ENCODE measurements at regions not wholly inside any gene's neighbourhood (a gene's known extent, or its start where the extent isn't known, plus 50 kb on each side); places are given as distances from the start of the nearest gene placed in this dataset.

DNA sequence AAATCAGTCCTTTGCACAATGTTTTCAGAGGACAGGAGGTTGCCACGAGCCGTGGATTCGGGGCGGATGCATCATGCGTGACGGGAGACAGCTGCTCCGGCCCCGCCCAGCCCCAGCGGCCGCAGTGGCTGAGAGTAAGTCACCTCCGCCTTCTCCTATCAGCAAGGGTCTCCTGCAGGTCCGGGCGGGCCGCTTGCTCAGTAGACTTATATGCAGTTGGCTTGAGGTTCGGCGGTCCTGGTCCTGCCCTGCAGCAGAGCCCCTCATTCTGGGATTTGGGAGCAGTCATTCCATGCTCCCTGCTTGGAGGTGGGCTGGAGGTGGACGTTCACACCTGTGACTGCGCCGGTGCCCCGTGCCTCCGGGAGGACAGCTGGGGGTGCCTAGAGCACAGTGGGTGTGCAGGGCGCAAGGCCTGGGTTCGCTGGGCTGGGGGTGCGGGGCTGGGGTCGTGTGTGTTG lies 86.3 kb upstream of the ADRA2C start:
- ATAC-seq = no peak
- TF ChIP-seq, protein P1, sequence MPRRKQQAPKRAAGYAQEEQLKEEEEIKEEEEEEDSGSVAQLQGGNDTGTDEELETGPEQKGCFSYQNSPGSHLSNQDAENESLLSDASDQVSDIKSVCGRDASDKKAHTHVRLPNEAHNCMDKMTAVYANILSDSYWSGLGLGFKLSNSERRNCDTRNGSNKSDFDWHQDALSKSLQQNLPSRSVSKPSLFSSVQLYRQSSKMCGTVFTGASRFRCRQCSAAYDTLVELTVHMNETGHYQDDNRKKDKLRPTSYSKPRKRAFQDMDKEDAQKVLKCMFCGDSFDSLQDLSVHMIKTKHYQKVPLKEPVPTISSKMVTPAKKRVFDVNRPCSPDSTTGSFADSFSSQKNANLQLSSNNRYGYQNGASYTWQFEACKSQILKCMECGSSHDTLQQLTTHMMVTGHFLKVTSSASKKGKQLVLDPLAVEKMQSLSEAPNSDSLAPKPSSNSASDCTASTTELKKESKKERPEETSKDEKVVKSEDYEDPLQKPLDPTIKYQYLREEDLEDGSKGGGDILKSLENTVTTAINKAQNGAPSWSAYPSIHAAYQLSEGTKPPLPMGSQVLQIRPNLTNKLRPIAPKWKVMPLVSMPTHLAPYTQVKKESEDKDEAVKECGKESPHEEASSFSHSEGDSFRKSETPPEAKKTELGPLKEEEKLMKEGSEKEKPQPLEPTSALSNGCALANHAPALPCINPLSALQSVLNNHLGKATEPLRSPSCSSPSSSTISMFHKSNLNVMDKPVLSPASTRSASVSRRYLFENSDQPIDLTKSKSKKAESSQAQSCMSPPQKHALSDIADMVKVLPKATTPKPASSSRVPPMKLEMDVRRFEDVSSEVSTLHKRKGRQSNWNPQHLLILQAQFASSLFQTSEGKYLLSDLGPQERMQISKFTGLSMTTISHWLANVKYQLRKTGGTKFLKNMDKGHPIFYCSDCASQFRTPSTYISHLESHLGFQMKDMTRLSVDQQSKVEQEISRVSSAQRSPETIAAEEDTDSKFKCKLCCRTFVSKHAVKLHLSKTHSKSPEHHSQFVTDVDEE (CRISPR knock-in tag; IDR thresholded peaks at IDR 0.05) = no peak
- TF ChIP-seq SNAI2 (CRISPR knock-in tag; IDR thresholded peaks at IDR 0.05) (no peak), ESRRG (CRISPR knock-in tag; IDR thresholded peaks at IDR 0.05) (no peak), OSR1 (CRISPR knock-in tag; IDR thresholded peaks at IDR 0.05) (no peak), TCF4 (CRISPR knock-in tag; IDR thresholded peaks at IDR 0.05; ENCODE audit: borderline replicate concordance) (no peak), TOX (CRISPR knock-in tag; IDR thresholded peaks at IDR 0.05; ENCODE audit: borderline replicate concordance) (no peak), ZNF70 (CRISPR knock-in tag; IDR thresholded peaks at IDR 0.05) (no peak), ZC3H10 (CRISPR knock-in tag; IDR thresholded peaks at IDR 0.05) (no peak), ISL1 (CRISPR knock-in tag; IDR thresholded peaks at IDR 0.05) (no peak), ZFP30 (CRISPR knock-in tag; IDR thresholded peaks at IDR 0.05) (no peak), PPARA (CRISPR knock-in tag; IDR thresholded peaks at IDR 0.05; ENCODE audit: borderline replicate concordance) (no peak), RARB (CRISPR knock-in tag; IDR thresholded peaks at IDR 0.05) (no peak), CSDC2 (CRISPR knock-in tag; IDR thresholded peaks at IDR 0.05) (no peak), ZFP3 (CRISPR knock-in tag; IDR thresholded peaks at IDR 0.05) (no peak)
- TF ChIP-seq, protein P2, sequence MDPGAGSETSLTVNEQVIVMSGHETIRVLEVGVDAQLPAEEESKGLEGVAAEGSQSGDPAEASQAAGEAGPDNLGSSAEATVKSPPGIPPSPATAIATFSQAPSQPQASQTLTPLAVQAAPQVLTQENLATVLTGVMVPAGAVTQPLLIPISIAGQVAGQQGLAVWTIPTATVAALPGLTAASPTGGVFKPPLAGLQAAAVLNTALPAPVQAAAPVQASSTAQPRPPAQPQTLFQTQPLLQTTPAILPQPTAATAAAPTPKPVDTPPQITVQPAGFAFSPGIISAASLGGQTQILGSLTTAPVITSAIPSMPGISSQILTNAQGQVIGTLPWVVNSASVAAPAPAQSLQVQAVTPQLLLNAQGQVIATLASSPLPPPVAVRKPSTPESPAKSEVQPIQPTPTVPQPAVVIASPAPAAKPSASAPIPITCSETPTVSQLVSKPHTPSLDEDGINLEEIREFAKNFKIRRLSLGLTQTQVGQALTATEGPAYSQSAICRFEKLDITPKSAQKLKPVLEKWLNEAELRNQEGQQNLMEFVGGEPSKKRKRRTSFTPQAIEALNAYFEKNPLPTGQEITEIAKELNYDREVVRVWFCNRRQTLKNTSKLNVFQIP (CRISPR knock-in tag; IDR thresholded peaks at IDR 0.05; ENCODE audit: borderline replicate concordance, low read depth) = no peak
- TF ChIP-seq, protein P3, sequence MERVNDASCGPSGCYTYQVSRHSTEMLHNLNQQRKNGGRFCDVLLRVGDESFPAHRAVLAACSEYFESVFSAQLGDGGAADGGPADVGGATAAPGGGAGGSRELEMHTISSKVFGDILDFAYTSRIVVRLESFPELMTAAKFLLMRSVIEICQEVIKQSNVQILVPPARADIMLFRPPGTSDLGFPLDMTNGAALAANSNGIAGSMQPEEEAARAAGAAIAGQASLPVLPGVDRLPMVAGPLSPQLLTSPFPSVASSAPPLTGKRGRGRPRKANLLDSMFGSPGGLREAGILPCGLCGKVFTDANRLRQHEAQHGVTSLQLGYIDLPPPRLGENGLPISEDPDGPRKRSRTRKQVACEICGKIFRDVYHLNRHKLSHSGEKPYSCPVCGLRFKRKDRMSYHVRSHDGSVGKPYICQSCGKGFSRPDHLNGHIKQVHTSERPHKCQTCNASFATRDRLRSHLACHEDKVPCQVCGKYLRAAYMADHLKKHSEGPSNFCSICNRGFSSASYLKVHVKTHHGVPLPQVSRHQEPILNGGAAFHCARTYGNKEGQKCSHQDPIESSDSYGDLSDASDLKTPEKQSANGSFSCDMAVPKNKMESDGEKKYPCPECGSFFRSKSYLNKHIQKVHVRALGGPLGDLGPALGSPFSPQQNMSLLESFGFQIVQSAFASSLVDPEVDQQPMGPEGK (CRISPR knock-in tag; IDR thresholded peaks at IDR 0.05; ENCODE audit: borderline replicate concordance) = no peak

DNA sequence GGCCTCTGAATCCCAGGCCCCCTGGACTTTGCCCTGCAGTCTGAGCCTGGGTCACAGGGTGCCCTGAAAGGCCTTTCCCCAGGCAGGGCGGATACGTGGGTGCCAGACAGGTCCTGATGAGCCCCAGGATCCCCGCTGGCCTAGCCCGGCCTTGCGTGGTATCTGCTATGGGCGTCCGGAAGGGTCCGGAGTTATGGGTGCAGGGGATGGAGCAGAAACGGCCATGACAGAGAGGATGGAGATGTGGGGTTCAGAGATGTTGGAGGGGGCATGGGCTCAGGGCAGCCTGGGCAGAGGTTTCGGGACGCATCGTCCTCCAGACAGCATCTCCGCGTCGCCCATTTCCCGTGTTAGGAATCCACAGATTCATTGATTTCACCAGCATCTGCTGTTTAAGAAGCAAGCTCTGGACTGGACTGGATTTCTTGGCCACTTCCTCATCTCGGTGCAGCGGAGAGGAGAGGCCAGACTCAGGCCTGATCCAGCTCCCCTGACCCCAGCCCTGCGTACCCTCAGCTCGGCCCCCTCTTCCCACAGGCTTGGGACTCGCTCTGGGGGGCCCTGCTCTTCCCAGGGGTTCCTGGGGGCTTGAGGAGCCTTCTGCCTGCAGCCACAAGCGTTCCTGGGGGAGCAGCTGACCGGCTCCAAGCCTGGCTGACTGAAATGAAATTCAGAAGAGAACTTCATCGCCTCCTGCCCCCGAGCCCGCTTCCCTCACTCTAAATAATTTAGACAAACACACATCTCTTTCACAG lies 86.9 kb upstream of the ADRA2C start:
- no peak for ATAC-seq
- TF ChIP-seq ARNTL (CRISPR knock-in tag; IDR thresholded peaks at IDR 0.05; ENCODE audit: borderline replicate concordance, low read depth) (no peak), TOX (CRISPR knock-in tag; IDR thresholded peaks at IDR 0.05; ENCODE audit: borderline replicate concordance) (no peak), ESRRG (CRISPR knock-in tag; IDR thresholded peaks at IDR 0.05) (no peak)
- TF ChIP-seq, protein P4, sequence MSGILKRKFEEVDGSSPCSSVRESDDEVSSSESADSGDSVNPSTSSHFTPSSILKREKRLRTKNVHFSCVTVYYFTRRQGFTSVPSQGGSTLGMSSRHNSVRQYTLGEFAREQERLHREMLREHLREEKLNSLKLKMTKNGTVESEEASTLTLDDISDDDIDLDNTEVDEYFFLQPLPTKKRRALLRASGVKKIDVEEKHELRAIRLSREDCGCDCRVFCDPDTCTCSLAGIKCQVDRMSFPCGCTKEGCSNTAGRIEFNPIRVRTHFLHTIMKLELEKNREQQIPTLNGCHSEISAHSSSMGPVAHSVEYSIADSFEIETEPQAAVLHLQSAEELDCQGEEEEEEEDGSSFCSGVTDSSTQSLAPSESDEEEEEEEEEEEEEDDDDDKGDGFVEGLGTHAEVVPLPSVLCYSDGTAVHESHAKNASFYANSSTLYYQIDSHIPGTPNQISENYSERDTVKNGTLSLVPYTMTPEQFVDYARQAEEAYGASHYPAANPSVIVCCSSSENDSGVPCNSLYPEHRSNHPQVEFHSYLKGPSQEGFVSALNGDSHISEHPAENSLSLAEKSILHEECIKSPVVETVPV (CRISPR knock-in tag; IDR thresholded peaks at IDR 0.05) = no peak
- TF ChIP-seq, protein P2 (CRISPR knock-in tag; IDR thresholded peaks at IDR 0.05; ENCODE audit: borderline replicate concordance, low read depth) = no peak
- TF ChIP-seq, protein P1 (CRISPR knock-in tag; IDR thresholded peaks at IDR 0.05) = no peak
- TF ChIP-seq, protein P3 (CRISPR knock-in tag; IDR thresholded peaks at IDR 0.05; ENCODE audit: borderline replicate concordance) = no peak
